Stomach (tissue), 8 donors: ENCODE measurements at regions not wholly inside any gene's neighbourhood (a gene's known extent, or its start where the extent isn't known, plus 50 kb on each side); places are given as distances from the start of the nearest gene placed in this dataset.
"Not testable (repeated sequence)": the region's sequence is repeated elsewhere in the genome, so short reads cannot be mapped to it uniquely, and the experiment has no call there.

Experiments
- DNase-seq, 2 donors: peaks; one replicate each; pipeline versions ENCODE4 v3.0.0 to v3.0.0-alpha.2; 2013 to 2019
- H3K27ac ChIP-seq, 5 donors: fragments of 200-600 bp in 4 of 5; sonication (generic) in 4 of 5; one replicate each; pipeline ENCODE4 v1.5.1; 2013 to 2019; ENCODE audit warnings: mild to moderate bottlenecking in 1 of 5, moderate library complexity in 1 of 5
- H3K27me3 ChIP-seq, 3 donors: fragments of 200-600 bp; sonication (generic); one replicate each; pipeline ENCODE4 v1.5.1; 2017 to 2019; ENCODE audit warnings: mixed run types in 1 of 3
- H3K36me3 ChIP-seq, 4 donors: fragments of 200-600 bp; sonication (generic); 1 replicate in 3 of 4; 2 replicates in 1 of 4; pipeline ENCODE4 v1.5.1; 2016 to 2019
- H3K4me1 ChIP-seq, 4 donors: fragments of 200-600 bp; sonication (generic); one replicate each; pipeline ENCODE4 v1.5.1; 2016 to 2019
- H3K4me3 ChIP-seq, 4 donors: fragments of 200-600 bp; sonication (generic) in 3 of 4; one replicate each; pipeline ENCODE4 v1.5.1; 2016 to 2019; ENCODE audit warnings: mild to moderate bottlenecking in 1 of 4
- H3K9me3 ChIP-seq, 4 donors: fragments of 200-600 bp; sonication (generic); one replicate each; pipeline ENCODE4 v1.5.1; 2016 to 2019
- CTCF ChIP-seq, 7 experiments: fragments of 450-650 bp in 4 of 7; fragments of 200-600 bp in 3 of 7; sonication (generic) in 3 of 7; IDR thresholded peaks; one replicate each; pipeline ENCODE4 v1.5.1; 2016 to 2019; ENCODE audit warnings: antibody characterized with exemption in 7 of 7, control low read depth in 2 of 7, mild to moderate bottlenecking in 1 of 7
- EP300 ChIP-seq: sonication (generic); formaldehyde crosslinking; IDR thresholded peaks from one replicate; pipeline ENCODE4 v1.6.1; 2017; ENCODE audit warnings: antibody characterized with exemption
- POLR2A ChIP-seq, 4 donors: fragments of 450-650 bp; IDR thresholded peaks; one replicate each; pipeline ENCODE4 v1.6.1; 2016; ENCODE audit warnings: antibody characterized with exemption in 4 of 4, control low read depth in 2 of 4, mild to moderate bottlenecking in 1 of 4, moderate library complexity in 1 of 4
- POLR2AphosphoS5 ChIP-seq, 3 donors: sonication (generic); formaldehyde crosslinking; IDR thresholded peaks; one replicate each; pipeline ENCODE4 v1.6.1; 2016; ENCODE audit warnings: antibody characterized with exemption in 3 of 3
- WGBS, 5 donors: extraction: QIAGEN DNeasy Blood & Tissue Kit in 3 of 5; methylation state at CpG; one replicate each; pipeline versions ENCODE4 v1.1.5 to v1.1.7; 2013 to 2018; 5-methylcytosine and 5-hydroxymethylcytosine counted together
- intact Hi-C: fragments of 100-400 bp; cut with DNase I; formaldehyde crosslinking; loops from one replicate; pipeline ENCODE4 v1.15.1; 2023; ENCODE audit warnings: low total_unique reads
- donor health status: healthy with polysubstance abuse.
- donor health status: Bipolar disorder and iron deficiency.
- donor health status: healthy.

- peak in 1 of 2 donors; percentile 53 for DNase-seq
- 61 to 81% (median 63%) methylated on average over 2 of the region's 2 CpGs for WGBS, 5 donors
- TF ChIP-seq POLR2AphosphoS5 (IDR thresholded peaks at IDR 0.05) (peak in 2 of 3 donors; percentile 32 to 71), CTCF (IDR thresholded peaks at IDR 0.05) (no peak), POLR2A (IDR thresholded peaks at IDR 0.05) (no peak), EP300 (no peak)
- no peaks in the 10 kb centered on the region for H3K27me3 ChIP-seq
- no peaks in the 10 kb centered on the region for H3K36me3 ChIP-seq
- intact Hi-C loops, result no loop called here
- no peaks in the 10 kb centered on the region for H3K9me3 ChIP-seq
- H3K4me1 ChIP-seq, result peaks cover 0 to 4% (median 0%) of the 10 kb centered on the region in 4 donors
- no peak overlapping the region for H3K27ac ChIP-seq
- H3K4me3 ChIP-seq, result no peak overlapping the region
These were observed 433.1 kb upstream of the KCNMB2 start for GRCh38 chr3:178103140-178103539.

GRCh38 chr3:178107804-178108203, 428.4 kb upstream of the KCNMB2 start:
- TF ChIP-seq EP300 (no peak), POLR2AphosphoS5 (IDR thresholded peaks at IDR 0.05) (no peak), POLR2A (IDR thresholded peaks at IDR 0.05) (no peak), CTCF (IDR thresholded peaks at IDR 0.05) (no peak)
- Histone ChIP-seq H3K36me3 (no peaks in the 10 kb centered on the region), H3K4me1 (peaks cover 0 to 4% (median 0%) of the 10 kb centered on the region in 4 donors), H3K27ac (no peak overlapping the region), H3K9me3 (no peaks in the 10 kb centered on the region), H3K27me3 (no peaks in the 10 kb centered on the region), H3K4me3 (no peak overlapping the region)
- no peak for DNase-seq
- intact Hi-C loops, result no loop called here
- 79 to 89% (median 84%) methylated on average over 2 of the region's 2 CpGs for WGBS, 5 donors

GRCh38 chr3:178109691-178110090, 426.5 kb upstream of the KCNMB2 start:
- WGBS, 5 donors, result 71 to 91% (median 83%) methylated on average over 2 of the region's 2 CpGs
- intact Hi-C loops, result no loop called here
- Histone ChIP-seq H3K27ac (no peak overlapping the region), H3K9me3 (no peaks in the 10 kb centered on the region), H3K27me3 (no peaks in the 10 kb centered on the region), H3K4me1 (no peaks in the 10 kb centered on the region), H3K4me3 (no peak overlapping the region), H3K36me3 (no peaks in the 10 kb centered on the region)
- TF ChIP-seq CTCF (IDR thresholded peaks at IDR 0.05), result no peak
- no peak for TF ChIP-seq EP300
- TF ChIP-seq POLR2A (IDR thresholded peaks at IDR 0.05), result no peak
- TF ChIP-seq POLR2AphosphoS5 (IDR thresholded peaks at IDR 0.05), result no peak
- no peak for DNase-seq

- TF ChIP-seq POLR2AphosphoS5 (IDR thresholded peaks at IDR 0.05) (no peak), EP300 (no peak), POLR2A (IDR thresholded peaks at IDR 0.05) (no peak), CTCF (IDR thresholded peaks at IDR 0.05) (no peak)
- Histone ChIP-seq H3K27ac (no peak overlapping the region), H3K4me3 (no peak overlapping the region), H3K27me3 (no peaks in the 10 kb centered on the region), H3K4me1 (no peaks in the 10 kb centered on the region), H3K9me3 (no peaks in the 10 kb centered on the region), H3K36me3 (no peaks in the 10 kb centered on the region)
- no peak for DNase-seq
- intact Hi-C loops, result no loop called here
- 91 to 97% (median 95%) methylated on average over 6 of the region's 6 CpGs for WGBS, 5 donors
These were observed 424.1 kb upstream of the KCNMB2 start for GRCh38 chr3:178112134-178112533.

GRCh38 chr3:178112552-178112951, 423.7 kb upstream of the KCNMB2 start:
- H3K27me3 ChIP-seq, H3K4me1 ChIP-seq, H3K36me3 ChIP-seq, H3K27ac ChIP-seq, H3K4me3 ChIP-seq, H3K9me3 ChIP-seq, intact Hi-C loops, DNase-seq: not testable (repeated sequence)
- WGBS, 5 donors, result 93 to 100% (median 100%) methylated on average over 1 of the region's 1 CpG
